Progenitor cell of endocrine pancreas (in vitro differentiated cells): ENCODE measurements at regions not wholly inside any gene's neighbourhood (a gene's known extent, or its start where the extent isn't known, plus 50 kb on each side); places are given as distances from the start of the nearest gene placed in this dataset.

Experiments
- DNase-seq: peaks from one replicate; pipeline ENCODE4 v3.0.0; 2021; ENCODE audit warnings: low spot score; ENCODE audit not compliant: unreplicated experiment
- H3K27ac Mint-ChIP-seq: 2 replicates; pipeline ENCODE4 v1.8.0; 2021; ENCODE audit warnings: mild to moderate bottlenecking, moderate library complexity, mixed read lengths
- H3K27me3 Mint-ChIP-seq: 2 replicates; pipeline ENCODE4 v1.8.0; 2021; ENCODE audit warnings: mixed read lengths
- H3K36me3 Mint-ChIP-seq: 2 replicates; pipeline ENCODE4 v1.8.0; 2022; ENCODE audit warnings: mixed read lengths; ENCODE audit not compliant: insufficient read depth
- H3K4me1 Mint-ChIP-seq: 2 replicates; pipeline ENCODE4 v1.8.0; 2021; ENCODE audit warnings: low read depth, mixed read lengths
- H3K4me3 Mint-ChIP-seq: 2 replicates; pipeline ENCODE4 v1.8.0; 2021; ENCODE audit warnings: low read depth, mild to moderate bottlenecking, moderate library complexity, mixed read lengths
- H3K9me3 Mint-ChIP-seq: 2 replicates; pipeline ENCODE4 v1.8.0; 2021; ENCODE audit warnings: low read depth, mixed read lengths
- TF ChIP-seq, protein P1 (sequence below): fragments of 200-600 bp; sonication (generic); IDR thresholded peaks from one replicate; pipeline ENCODE4 v1.5.0; 2021; ENCODE audit warnings: antibody characterized with exemption, mild to moderate bottlenecking; ENCODE audit not compliant: unreplicated experiment

GRCh38 chr2:194721227-194721626, 935.8 kb upstream of the SLC39A10 start:
- Mint-ChIP-seq H3K4me3 (no peak overlapping the region), H3K27me3 (no peaks in the 10 kb centered on the region)

DNA sequence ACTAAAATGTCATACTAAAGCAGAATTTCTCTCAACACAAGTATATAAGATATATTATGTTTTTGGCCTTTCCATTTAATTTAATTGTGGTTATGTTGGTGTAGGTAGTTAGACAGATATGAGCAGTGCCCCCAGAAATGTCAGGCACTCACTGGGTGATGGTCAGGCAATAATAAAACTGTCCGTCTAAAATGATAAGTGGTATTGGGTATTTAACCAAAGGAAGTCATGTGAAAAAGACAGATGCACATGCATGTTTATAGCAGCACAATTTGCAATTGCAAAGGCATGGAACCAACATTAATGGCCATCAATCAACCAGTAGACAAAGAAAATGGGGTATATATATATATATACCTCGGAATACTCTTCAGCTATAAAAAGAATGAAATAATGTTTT, 936.6 kb upstream of the SLC39A10 start:
- no peak for DNase-seq
- no peak overlapping the region for H3K27ac Mint-ChIP-seq
- H3K36me3 Mint-ChIP-seq, result no peaks in the 10 kb centered on the region
- TF ChIP-seq, protein P1, sequence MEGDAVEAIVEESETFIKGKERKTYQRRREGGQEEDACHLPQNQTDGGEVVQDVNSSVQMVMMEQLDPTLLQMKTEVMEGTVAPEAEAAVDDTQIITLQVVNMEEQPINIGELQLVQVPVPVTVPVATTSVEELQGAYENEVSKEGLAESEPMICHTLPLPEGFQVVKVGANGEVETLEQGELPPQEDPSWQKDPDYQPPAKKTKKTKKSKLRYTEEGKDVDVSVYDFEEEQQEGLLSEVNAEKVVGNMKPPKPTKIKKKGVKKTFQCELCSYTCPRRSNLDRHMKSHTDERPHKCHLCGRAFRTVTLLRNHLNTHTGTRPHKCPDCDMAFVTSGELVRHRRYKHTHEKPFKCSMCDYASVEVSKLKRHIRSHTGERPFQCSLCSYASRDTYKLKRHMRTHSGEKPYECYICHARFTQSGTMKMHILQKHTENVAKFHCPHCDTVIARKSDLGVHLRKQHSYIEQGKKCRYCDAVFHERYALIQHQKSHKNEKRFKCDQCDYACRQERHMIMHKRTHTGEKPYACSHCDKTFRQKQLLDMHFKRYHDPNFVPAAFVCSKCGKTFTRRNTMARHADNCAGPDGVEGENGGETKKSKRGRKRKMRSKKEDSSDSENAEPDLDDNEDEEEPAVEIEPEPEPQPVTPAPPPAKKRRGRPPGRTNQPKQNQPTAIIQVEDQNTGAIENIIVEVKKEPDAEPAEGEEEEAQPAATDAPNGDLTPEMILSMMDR, result no peak
- peaks cover 3% of the 10 kb centered on the region for H3K4me1 Mint-ChIP-seq
- H3K9me3 Mint-ChIP-seq, result no peaks in the 10 kb centered on the region
- H3K4me3 Mint-ChIP-seq, result no peak overlapping the region
- no peaks in the 10 kb centered on the region for H3K27me3 Mint-ChIP-seq

More at GRCh38 chr2:194721227-194721626, 935.8 kb upstream of the SLC39A10 start:
- Mint-ChIP-seq H3K27ac (no peak overlapping the region), H3K9me3 (no peaks in the 10 kb centered on the region), H3K4me1 (peaks cover 3% of the 10 kb centered on the region), H3K36me3 (no peaks in the 10 kb centered on the region)
- DNase-seq, result no peak
- TF ChIP-seq, protein P1, result no peak

DNA sequence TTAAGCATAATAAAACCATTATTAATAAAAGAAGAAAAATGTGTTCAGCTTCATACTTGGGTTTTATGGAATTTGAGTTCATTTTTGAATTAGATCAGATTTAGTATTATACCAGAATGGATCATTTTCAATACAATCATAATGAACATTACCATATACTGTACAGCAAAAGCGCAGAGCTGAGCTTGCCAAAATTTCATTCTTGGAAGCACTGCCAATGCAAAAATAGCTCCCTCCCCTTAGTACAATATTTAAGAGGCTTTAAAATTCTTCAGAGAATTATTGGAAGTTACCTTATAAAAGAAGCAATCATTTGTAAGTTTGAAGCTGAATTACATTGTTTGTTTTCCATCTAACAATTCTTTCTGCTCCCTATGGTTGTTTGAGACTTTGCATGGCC, 938.1 kb upstream of the SLC39A10 start:
- no peak for DNase-seq
- H3K4me3 Mint-ChIP-seq, result no peak overlapping the region
- no peak overlapping the region for H3K27ac Mint-ChIP-seq
- no peaks in the 10 kb centered on the region for H3K27me3 Mint-ChIP-seq
- peaks cover 3% of the 10 kb centered on the region for H3K4me1 Mint-ChIP-seq
- TF ChIP-seq, protein P1, result no peak
- H3K36me3 Mint-ChIP-seq, result no peaks in the 10 kb centered on the region
- no peaks in the 10 kb centered on the region for H3K9me3 Mint-ChIP-seq

GRCh38 chr2:194714541-194714940, 942.5 kb upstream of the SLC39A10 start:
- DNase-seq, result no peak
- Mint-ChIP-seq H3K27me3 (no peaks in the 10 kb centered on the region), H3K4me1 (no peaks in the 10 kb centered on the region), H3K4me3 (no peak overlapping the region), H3K36me3 (no peaks in the 10 kb centered on the region), H3K9me3 (peaks cover 3% of the 10 kb centered on the region), H3K27ac (no peak overlapping the region)
- TF ChIP-seq, protein P1, result no peak

DNA sequence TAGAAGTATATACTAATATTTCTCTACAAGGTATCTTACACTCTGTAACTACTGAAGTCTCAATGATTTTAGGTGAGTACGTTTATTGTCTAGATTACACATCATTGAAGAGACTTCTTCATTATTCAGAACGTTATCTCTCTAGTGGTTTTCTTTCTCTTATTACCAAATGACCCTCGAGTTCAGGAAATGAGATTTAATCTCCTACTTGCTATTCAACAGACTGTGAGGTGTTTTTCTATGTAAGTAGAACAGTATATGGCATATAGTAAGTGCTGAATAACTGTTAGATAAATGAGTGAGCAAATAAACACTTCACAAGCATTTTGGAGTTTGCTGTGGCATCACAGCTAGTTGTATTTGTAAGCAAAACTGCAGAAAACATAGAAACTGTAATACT, 947.2 kb upstream of the SLC39A10 start:
- no peak overlapping the region for H3K4me3 Mint-ChIP-seq
- TF ChIP-seq, protein P1, result no peak
- DNase-seq, result no peak
- no peaks in the 10 kb centered on the region for H3K27me3 Mint-ChIP-seq
- peaks cover 3% of the 10 kb centered on the region for H3K9me3 Mint-ChIP-seq
- H3K27ac Mint-ChIP-seq, result no peak overlapping the region
- H3K4me1 Mint-ChIP-seq, result no peaks in the 10 kb centered on the region
- H3K36me3 Mint-ChIP-seq, result no peaks in the 10 kb centered on the region

GRCh38 chr2:194706179-194706578, 950.8 kb upstream of the SLC39A10 start:
- no peak overlapping the region for H3K4me3 Mint-ChIP-seq
- no peak for DNase-seq
- H3K36me3 Mint-ChIP-seq, result no peaks in the 10 kb centered on the region
- TF ChIP-seq, protein P1, result no peak
- no peaks in the 10 kb centered on the region for H3K27me3 Mint-ChIP-seq
- H3K4me1 Mint-ChIP-seq, result no peaks in the 10 kb centered on the region
- H3K27ac Mint-ChIP-seq, result no peak overlapping the region
- no peaks in the 10 kb centered on the region for H3K9me3 Mint-ChIP-seq
